ENCODE measurements at regions not wholly inside any gene's neighbourhood (a gene's known extent, or its start where the extent isn't known, plus 50 kb on each side); places are given as distances from the start of the nearest gene placed in this dataset.

GRCh38 chr17:55898195-55898594 lies 147.3 kb downstream of the PCTP start:
- no peak for TF ChIP-seq BMI1 (IDR thresholded peaks at IDR 0.05; ENCODE audit: borderline replicate concordance)
- TF ChIP-seq YY1 (IDR thresholded peaks at IDR 0.05; ENCODE audit: low read depth, low read length), result no peak
- TF ChIP-seq EP300 (IDR thresholded peaks at IDR 0.05; ENCODE audit: borderline replicate concordance in 1 of 2, control insufficient read depth in 1 of 2, low read depth in 2 of 2, low read length in 2 of 2), result no peak
- TF ChIP-seq SMC3 (IDR thresholded peaks at IDR 0.05; ENCODE audit: borderline replicate concordance, low read length), result no peak
- TF ChIP-seq POLR2A (IDR thresholded peaks at IDR 0.05; ENCODE audit: low read depth, low read length), result no peak
- TF ChIP-seq SUPT20H (IDR thresholded peaks at IDR 0.05; ENCODE audit: borderline replicate concordance, control insufficient read depth, low read depth, low read length), result no peak
- TF ChIP-seq RUNX3 (IDR thresholded peaks at IDR 0.05; ENCODE audit: low read length), result no peak
